ENCODE measurements at regions not wholly inside any gene's neighbourhood (a gene's known extent, or its start where the extent isn't known, plus 50 kb on each side); places are given as distances from the start of the nearest gene placed in this dataset.
"Not testable (repeated sequence)": the region's sequence is repeated elsewhere in the genome, so short reads cannot be mapped to it uniquely, and the experiment has no call there.

- DNase-seq, result not testable (repeated sequence)
Measured at GRCh38 chr6:82517896-82518295, 154.3 kb downstream of the TPBG start.

DNA sequence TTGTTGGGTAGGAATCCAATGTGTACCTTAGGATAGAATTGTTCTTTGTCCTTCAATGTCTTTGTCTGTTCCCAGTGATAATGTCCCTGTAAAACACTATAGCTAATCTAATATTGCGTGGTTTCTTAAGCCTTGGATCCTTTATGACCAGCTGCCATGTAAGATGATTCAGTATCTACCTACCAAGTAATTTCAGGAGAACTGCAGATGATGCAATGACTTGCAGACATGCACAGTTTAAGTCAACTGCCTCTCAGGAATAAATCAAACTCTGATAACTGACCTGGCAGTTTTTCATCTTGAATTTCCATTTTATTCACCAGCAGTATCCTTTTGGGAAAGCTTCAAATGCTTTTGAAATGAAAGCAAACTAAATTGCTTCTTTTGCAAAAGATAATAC lies 157.8 kb downstream of the TPBG start:
- DNase-seq, result peak; percentile 66

DNA sequence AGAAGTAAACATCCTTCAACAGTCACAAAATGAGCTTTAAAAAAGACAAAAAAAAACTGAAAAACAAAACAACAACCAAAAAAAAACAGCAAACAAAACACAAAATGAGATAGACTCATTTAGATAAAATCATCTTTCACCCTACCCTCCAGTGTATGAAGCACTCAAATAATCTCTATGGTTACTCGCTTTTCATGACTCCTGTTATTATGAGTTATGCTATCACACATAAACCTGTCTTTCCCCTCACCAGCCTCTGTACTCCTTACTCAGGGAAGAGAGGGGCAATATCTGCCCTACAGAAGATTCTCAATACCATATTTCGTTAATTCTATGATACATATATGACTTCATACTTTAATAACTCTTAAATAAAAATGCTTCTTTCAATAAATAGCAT lies 158.2 kb downstream of the TPBG start:
- DNase-seq, result no peak

DNA sequence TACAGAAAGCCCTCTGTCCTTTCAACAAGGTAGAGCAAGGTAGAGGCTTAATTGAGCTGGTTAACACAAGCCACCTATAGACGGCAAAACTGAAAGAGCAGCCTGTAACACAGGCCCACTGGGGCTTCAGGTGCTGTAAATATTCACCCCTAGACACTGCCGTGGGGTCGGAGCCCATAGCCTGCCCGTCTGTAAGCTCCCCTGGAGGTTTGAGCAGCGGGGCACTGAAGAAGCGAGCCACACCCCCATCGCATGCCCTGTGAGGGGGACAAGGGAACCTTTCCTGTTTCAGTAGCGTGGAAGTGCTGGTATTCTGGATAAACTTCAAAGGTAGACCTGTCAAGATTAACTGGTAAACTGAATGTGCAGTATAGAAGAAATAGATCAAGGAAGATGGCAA lies 160.4 kb downstream of the TPBG start:
- DNase-seq, result no peak

DNA sequence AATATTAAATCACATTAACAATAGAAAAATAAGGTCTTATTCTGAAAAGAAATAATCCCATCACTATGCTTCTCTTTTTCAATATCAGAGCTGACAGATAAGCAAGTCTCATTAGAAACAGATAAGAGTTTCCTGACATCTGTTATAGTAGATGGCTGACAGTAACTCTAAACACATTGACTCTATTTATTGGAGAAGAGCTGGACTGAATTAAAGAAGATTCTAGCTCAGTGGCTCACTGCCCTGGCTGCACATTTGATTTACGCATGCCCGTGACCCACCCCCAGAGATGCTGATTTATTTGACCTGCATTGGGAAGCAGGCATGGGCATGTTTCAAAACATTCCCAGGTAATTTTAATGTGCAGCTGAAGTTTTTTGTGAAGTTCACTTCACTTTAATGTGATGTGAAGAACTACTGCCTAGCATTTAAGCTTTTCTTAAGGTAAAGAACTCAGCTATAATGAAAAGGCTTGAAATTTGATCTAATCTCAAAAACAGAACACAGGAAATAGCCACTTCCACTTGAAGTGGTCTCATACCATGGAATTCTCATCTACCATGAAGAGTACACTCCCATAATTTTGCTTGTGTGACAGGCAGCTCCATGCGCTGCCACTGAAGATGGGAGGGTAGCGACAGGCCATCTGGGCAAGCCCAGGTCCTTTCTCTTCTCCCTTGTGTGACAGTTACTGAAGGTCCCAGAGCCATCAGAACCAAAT lies 162.3 kb downstream of the TPBG start:
- no peak for DNase-seq

GRCh38 chr6:82529960-82530460 lies 166.4 kb downstream of the TPBG start:
- DNase-seq, result not testable (repeated sequence)

DNA sequence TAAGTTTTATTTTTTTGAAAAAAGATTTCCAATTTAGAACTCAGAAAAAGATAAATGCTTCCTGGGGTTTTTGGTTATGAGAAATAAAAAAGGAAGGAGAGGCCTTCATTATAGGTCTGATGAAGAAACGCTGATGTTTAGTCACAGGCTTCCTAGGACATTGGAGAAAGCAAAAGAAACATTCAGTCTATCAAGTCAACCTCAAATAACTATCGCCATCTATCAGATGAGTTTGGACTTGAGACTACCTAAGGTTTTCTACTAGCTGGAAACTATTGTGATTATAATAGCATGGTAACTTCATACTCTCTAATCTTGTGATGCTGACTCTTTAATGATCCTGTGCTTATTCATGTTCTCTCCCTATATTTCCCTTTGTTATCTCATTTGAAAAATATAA lies 171.3 kb downstream of the TPBG start:
- DNase-seq, result peak; percentile 17

DNA sequence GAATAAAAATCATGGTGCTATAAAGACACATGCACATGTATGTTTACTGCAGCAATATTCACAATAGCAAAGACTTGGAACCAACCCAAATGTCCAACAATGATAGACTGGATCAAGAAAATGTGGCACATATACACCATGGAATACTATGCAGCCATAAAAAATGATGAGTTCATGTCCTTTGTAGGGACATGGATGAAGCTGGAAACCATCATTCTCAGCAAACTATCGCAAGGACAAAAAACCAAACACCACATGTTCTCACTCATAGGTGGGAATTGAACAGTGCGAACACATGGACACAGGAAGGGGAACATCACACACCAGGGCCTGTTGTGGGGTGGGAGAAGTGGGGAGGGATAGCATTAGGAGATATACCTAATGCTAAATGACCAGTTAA lies 185.9 kb downstream of the TPBG start:
- not testable (repeated sequence) for DNase-seq

GRCh38 chr6:82551311-82551710 lies 187.7 kb downstream of the TPBG start:
- DNase-seq, result not testable (repeated sequence)

DNA sequence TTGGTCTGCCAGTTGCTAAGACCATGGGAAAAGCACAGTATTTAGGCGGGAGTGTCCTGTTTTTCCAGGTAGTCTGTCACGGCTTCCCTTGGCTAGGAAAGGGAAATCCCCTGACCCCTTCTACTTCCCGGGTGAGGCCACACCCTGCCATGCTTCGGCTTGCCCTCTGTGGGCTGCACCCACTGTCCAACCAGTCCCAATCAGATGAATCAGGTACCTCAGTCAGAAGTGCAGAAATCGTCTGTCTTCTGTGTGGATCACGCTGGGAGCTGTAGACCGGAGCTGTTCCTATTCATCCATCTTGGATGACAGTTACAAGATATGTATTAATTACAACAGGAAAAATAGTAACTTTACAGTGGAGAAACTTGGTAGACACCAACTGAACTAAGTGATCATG lies 188.2 kb downstream of the TPBG start:
- no peak for DNase-seq

- DNase-seq, result no peak
Measured at GRCh38 chr6:82553863-82554531, 190.4 kb downstream of the TPBG start.

- DNase-seq, result peak; percentile 48
Measured at GRCh38 chr6:82554666-82555065, 191.0 kb downstream of the TPBG start.

DNA sequence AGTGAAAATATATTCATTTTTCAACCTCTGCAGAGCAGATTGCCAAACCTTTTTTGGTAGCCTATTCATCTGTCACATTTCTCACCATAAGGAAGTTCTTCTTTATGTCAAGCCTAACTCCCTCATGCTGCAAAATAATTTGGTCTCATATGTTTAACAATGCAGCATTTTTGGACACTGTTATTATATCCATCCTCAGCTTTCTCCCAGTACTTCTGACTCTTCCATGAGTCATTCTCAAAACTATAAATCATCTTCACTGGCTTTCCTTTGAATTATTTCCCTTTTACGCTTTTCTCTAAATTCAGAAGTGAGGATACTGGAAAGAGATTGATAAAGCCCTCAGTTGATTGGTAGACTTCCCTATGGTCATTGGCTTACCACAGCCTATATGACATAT lies 192.2 kb downstream of the TPBG start:
- peak; percentile 40 for DNase-seq

GRCh38 chr6:82558531-82558930 lies 194.9 kb downstream of the TPBG start:
- not testable (repeated sequence) for DNase-seq

GRCh38 chr6:82567621-82568020 lies 204.0 kb downstream of the TPBG start:
- no peak for DNase-seq

DNA sequence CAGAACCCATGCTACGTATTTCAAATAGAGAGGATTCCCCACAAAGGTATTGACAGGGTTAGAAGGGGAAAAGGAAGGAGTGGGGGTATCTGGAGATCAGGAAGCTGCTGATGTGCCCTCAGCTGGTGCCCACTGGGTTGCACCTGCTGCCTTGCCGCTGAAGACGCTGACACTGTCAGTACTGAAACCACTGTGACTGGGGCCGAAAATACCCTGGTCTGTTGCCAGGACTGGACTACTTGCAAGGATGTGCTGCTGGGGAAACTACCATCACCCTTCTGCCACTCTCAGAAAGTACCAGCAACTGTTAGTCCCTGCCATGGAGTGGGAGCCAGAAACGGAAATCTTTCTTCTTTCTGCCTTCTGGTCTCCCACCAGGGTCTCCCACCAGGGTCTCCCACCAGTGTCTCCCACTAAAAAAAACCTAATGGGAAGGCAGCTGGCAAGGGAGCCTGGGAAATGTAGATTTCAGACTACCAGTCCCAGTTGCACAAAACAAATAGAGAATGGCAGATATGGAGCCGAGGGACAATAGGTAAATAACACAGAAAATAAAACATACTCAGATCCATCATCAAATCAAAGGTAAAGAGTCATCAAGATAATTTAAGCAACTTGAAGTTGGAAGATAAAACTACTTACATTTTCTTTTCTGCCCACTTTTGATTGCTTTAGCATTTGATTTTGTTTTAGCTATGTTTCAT lies 204.8 kb downstream of the TPBG start:
- no peak for DNase-seq

GRCh38 chr6:82569022-82569421 lies 205.4 kb downstream of the TPBG start:
- no peak for DNase-seq

- no peak for DNase-seq
Measured at GRCh38 chr6:82570083-82570482, 206.5 kb downstream of the TPBG start.

- no peak for DNase-seq
Measured at GRCh38 chr6:82571455-82571854, 207.8 kb downstream of the TPBG start.

DNA sequence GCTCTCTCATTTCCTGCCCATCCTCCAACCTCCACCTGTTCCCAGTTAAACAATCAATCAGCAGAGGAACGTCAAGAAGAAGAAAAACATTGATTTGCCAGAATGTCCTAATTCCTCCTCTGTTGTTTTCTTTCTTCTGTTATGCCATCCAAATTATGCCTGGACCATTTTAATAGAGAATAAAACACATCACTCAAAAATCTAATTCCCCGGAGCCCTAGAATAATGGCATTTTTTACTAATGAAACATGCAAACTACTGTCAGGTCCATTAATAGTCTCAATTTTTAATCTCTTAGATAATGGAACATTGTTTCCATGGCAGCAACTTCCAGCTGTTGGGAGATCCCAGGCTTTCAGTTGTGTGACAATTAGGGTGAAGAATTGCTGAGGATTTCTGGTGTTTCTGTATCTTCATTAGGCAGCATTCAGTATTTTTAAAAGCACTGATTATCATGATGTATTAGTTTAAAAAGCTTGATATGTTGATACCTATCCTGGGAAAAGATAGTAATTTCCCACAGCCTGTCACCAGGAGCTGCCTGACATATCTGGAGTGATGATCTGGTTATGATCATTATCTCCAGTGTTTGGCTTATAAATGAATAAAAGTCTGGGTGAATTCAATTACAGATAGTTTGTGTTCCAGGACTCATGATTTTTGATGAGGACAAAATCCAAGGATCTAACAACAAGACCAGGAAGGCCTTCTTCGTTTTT lies 209.8 kb downstream of the TPBG start:
- DNase-seq, result no peak

GRCh38 chr6:82576284-82576683 lies 212.7 kb downstream of the TPBG start:
- DNase-seq, result no peak

DNA sequence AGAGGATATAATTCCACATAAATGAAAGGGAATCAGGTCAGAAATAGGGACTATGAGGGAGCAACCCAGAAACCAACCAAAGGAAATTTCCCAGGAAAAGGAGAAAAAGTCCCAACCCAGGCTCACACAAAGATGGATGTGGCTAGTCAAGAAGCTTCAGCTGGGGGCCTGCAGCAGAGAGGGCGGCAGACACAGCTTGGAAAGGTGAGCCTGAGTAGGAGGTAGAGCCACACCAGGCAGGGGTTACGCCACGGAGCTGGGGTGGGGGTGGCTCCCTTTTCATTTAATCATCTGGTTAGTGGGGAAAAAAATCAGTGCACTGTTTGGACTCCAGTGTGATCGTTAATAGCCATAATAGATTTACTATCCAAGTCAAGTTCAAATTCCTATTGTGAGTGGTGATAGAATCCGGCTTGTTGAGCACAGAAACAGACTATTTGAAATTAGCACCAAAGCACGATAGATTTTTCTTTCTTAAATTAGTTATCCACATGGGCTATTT lies 220.6 kb downstream of the TPBG start:
- no peak for DNase-seq

- DNase-seq, result no peak
Measured at GRCh38 chr6:82584856-82585255, 221.2 kb downstream of the TPBG start.

All from fibroblast of upper back skin (primary cell).